ENCODE measurements at regions not wholly inside any gene's neighbourhood (a gene's known extent, or its start where the extent isn't known, plus 50 kb on each side); places are given as distances from the start of the nearest gene placed in this dataset.

- TF ChIP-seq STAT6 (CRISPR knock-in tag; conservative IDR thresholded peaks at IDR 0.05; ENCODE audit: low read depth) (no peak), NFYB (CRISPR knock-in tag; conservative IDR thresholded peaks at IDR 0.05; ENCODE audit: low read depth) (no peak), NR3C1 (CRISPR knock-in tag; conservative IDR thresholded peaks at IDR 0.05; ENCODE audit: low read depth) (no peak), GRHL2 (CRISPR knock-in tag; IDR thresholded peaks at IDR 0.05; ENCODE audit: insufficient replicate concordance, severe bottlenecking) (no peak), ZNF263 (CRISPR knock-in tag; IDR thresholded peaks at IDR 0.05; ENCODE audit: low read depth) (no peak), ZNF121 (CRISPR knock-in tag; IDR thresholded peaks at IDR 0.05) (no peak), ZBTB21 (CRISPR knock-in tag; IDR thresholded peaks at IDR 0.05; ENCODE audit: borderline replicate concordance) (no peak), ETV6 (CRISPR knock-in tag; IDR thresholded peaks at IDR 0.05) (no peak)
- TF ChIP-seq, protein P1, sequence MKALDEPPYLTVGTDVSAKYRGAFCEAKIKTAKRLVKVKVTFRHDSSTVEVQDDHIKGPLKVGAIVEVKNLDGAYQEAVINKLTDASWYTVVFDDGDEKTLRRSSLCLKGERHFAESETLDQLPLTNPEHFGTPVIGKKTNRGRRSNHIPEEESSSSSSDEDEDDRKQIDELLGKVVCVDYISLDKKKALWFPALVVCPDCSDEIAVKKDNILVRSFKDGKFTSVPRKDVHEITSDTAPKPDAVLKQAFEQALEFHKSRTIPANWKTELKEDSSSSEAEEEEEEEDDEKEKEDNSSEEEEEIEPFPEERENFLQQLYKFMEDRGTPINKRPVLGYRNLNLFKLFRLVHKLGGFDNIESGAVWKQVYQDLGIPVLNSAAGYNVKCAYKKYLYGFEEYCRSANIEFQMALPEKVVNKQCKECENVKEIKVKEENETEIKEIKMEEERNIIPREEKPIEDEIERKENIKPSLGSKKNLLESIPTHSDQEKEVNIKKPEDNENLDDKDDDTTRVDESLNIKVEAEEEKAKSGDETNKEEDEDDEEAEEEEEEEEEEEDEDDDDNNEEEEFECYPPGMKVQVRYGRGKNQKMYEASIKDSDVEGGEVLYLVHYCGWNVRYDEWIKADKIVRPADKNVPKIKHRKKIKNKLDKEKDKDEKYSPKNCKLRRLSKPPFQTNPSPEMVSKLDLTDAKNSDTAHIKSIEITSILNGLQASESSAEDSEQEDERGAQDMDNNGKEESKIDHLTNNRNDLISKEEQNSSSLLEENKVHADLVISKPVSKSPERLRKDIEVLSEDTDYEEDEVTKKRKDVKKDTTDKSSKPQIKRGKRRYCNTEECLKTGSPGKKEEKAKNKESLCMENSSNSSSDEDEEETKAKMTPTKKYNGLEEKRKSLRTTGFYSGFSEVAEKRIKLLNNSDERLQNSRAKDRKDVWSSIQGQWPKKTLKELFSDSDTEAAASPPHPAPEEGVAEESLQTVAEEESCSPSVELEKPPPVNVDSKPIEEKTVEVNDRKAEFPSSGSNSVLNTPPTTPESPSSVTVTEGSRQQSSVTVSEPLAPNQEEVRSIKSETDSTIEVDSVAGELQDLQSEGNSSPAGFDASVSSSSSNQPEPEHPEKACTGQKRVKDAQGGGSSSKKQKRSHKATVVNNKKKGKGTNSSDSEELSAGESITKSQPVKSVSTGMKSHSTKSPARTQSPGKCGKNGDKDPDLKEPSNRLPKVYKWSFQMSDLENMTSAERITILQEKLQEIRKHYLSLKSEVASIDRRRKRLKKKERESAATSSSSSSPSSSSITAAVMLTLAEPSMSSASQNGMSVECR (CRISPR knock-in tag; IDR thresholded peaks at IDR 0.05; ENCODE audit: borderline replicate concordance), result no peak
- TF ChIP-seq, protein P2, sequence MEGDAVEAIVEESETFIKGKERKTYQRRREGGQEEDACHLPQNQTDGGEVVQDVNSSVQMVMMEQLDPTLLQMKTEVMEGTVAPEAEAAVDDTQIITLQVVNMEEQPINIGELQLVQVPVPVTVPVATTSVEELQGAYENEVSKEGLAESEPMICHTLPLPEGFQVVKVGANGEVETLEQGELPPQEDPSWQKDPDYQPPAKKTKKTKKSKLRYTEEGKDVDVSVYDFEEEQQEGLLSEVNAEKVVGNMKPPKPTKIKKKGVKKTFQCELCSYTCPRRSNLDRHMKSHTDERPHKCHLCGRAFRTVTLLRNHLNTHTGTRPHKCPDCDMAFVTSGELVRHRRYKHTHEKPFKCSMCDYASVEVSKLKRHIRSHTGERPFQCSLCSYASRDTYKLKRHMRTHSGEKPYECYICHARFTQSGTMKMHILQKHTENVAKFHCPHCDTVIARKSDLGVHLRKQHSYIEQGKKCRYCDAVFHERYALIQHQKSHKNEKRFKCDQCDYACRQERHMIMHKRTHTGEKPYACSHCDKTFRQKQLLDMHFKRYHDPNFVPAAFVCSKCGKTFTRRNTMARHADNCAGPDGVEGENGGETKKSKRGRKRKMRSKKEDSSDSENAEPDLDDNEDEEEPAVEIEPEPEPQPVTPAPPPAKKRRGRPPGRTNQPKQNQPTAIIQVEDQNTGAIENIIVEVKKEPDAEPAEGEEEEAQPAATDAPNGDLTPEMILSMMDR (IDR thresholded peaks at IDR 0.05), result no peak
Measured at GRCh38 chr11:127492029-127492428, 491.5 kb upstream of the KIRREL3 start (continued).

- POLR2A ChIA-PET, result no interaction called here
- Mint-ChIP-seq H3K27me3 (ENCODE audit: low read depth) (no peaks in the 10 kb centered on the region; the same call in 1 of the 2 replicates), H3K27ac (no peak overlapping the region), H3K4me3 (no peak overlapping the region), H3K4me1 (no peaks in the 10 kb centered on the region), H3K36me3 (peaks cover 16% of the 10 kb centered on the region), H3K9me3 (peaks cover 25% of the 10 kb centered on the region)
- ATAC-seq, result no peak
- CTCF ChIA-PET, result no interaction called here
- DNase-seq (ENCODE audit: low spot score), result no peak
- TF ChIP-seq FOXK1 (CRISPR knock-in tag; IDR thresholded peaks at IDR 0.05) (no peak), ETV6 (CRISPR knock-in tag; IDR thresholded peaks at IDR 0.05) (no peak), RORB (CRISPR knock-in tag; IDR thresholded peaks at IDR 0.05) (no peak), TP53 (CRISPR knock-in tag; IDR thresholded peaks at IDR 0.05) (no peak), CREM (CRISPR knock-in tag; IDR thresholded peaks at IDR 0.05) (no peak), SP1 (CRISPR knock-in tag; conservative IDR thresholded peaks at IDR 0.05) (no peak), TCF7 (CRISPR knock-in tag; IDR thresholded peaks at IDR 0.05; ENCODE audit: low read depth) (no peak), NR2C2 (CRISPR knock-in tag; IDR thresholded peaks at IDR 0.05) (no peak), ZNF281 (CRISPR knock-in tag; IDR thresholded peaks at IDR 0.05) (no peak)
- TF ChIP-seq, protein P3, sequence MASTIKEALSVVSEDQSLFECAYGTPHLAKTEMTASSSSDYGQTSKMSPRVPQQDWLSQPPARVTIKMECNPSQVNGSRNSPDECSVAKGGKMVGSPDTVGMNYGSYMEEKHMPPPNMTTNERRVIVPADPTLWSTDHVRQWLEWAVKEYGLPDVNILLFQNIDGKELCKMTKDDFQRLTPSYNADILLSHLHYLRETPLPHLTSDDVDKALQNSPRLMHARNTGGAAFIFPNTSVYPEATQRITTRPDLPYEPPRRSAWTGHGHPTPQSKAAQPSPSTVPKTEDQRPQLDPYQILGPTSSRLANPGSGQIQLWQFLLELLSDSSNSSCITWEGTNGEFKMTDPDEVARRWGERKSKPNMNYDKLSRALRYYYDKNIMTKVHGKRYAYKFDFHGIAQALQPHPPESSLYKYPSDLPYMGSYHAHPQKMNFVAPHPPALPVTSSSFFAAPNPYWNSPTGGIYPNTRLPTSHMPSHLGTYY (CRISPR knock-in tag; IDR thresholded peaks at IDR 0.05), result no peak
- TF ChIP-seq, protein P1 (CRISPR knock-in tag; IDR thresholded peaks at IDR 0.05; ENCODE audit: borderline replicate concordance), result no peak
Measured at GRCh38 chr11:127491589-127491988, 491.0 kb upstream of the KIRREL3 start.

Data from WTC11 (cell line).